Neutrophil (primary cell): ENCODE measurements at regions not wholly inside any gene's neighbourhood (a gene's known extent, or its start where the extent isn't known, plus 50 kb on each side); places are given as distances from the start of the nearest gene placed in this dataset.

Source experiments
- H3K27ac ChIP-seq: fragments of 200-600 bp; sonication (generic); 2 replicates; pipeline ENCODE4 v1.5.1; 2016; ENCODE audit warnings: mild to moderate bottlenecking, moderate library complexity
- H3K27me3 ChIP-seq: fragments of 200-600 bp; sonication (generic); 2 replicates; pipeline ENCODE4 v1.6.0; 2016; ENCODE audit warnings: mild to moderate bottlenecking
- H3K36me3 ChIP-seq: fragments of 200-600 bp; sonication (generic); 2 replicates; pipeline ENCODE4 v1.5.1; 2017
- H3K4me1 ChIP-seq, 2 experiments: fragments of 200-600 bp in 1 of 2; sonication (generic) in 1 of 2; 1 replicate in 1 of 2; 2 replicates in 1 of 2; pipeline versions ENCODE4 v1.5.1 to v1.6.1; 2013 to 2016; ENCODE audit warnings: low read depth in 1 of 2, low read length in 1 of 2, mild to moderate bottlenecking in 1 of 2, moderate library complexity in 1 of 2; ENCODE audit not compliant: control insufficient read depth in 1 of 2, insufficient read depth in 1 of 2
- H3K4me3 ChIP-seq, 2 experiments: fragments of 200-600 bp in 1 of 2; sonication (generic) in 1 of 2; 1 replicate in 1 of 2; 2 replicates in 1 of 2; pipeline ENCODE4 v1.5.1; 2013 to 2016; ENCODE audit warnings: low read depth in 1 of 2, low read length in 1 of 2, mild to moderate bottlenecking in 1 of 2, moderate library complexity in 1 of 2
- H3K9me3 ChIP-seq: fragments of 200-600 bp; sonication (generic); 2 replicates; pipeline ENCODE4 v1.5.1; 2016
- TF ChIP-seq, protein P1 (sequence below): fragments of 200-600 bp; sonication (generic); IDR thresholded peaks from 2 replicates; pipeline ENCODE4 v1.5.1; 2016; ENCODE audit warnings: antibody characterized with exemption

- H3K27ac ChIP-seq, result no peak overlapping the region
- H3K36me3 ChIP-seq, result no peaks in the 10 kb centered on the region
- H3K27me3 ChIP-seq, result peaks cover 9% of the 10 kb centered on the region
- no peak overlapping the region for H3K4me3 ChIP-seq
- H3K9me3 ChIP-seq, result no peaks in the 10 kb centered on the region
- H3K4me1 ChIP-seq, result no peaks in the 10 kb centered on the region
- TF ChIP-seq, protein P1, sequence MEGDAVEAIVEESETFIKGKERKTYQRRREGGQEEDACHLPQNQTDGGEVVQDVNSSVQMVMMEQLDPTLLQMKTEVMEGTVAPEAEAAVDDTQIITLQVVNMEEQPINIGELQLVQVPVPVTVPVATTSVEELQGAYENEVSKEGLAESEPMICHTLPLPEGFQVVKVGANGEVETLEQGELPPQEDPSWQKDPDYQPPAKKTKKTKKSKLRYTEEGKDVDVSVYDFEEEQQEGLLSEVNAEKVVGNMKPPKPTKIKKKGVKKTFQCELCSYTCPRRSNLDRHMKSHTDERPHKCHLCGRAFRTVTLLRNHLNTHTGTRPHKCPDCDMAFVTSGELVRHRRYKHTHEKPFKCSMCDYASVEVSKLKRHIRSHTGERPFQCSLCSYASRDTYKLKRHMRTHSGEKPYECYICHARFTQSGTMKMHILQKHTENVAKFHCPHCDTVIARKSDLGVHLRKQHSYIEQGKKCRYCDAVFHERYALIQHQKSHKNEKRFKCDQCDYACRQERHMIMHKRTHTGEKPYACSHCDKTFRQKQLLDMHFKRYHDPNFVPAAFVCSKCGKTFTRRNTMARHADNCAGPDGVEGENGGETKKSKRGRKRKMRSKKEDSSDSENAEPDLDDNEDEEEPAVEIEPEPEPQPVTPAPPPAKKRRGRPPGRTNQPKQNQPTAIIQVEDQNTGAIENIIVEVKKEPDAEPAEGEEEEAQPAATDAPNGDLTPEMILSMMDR, result no peak
These were observed 298.7 kb downstream of the BAMBI start for GRCh38 chr10:28975891-28976531.

DNA sequence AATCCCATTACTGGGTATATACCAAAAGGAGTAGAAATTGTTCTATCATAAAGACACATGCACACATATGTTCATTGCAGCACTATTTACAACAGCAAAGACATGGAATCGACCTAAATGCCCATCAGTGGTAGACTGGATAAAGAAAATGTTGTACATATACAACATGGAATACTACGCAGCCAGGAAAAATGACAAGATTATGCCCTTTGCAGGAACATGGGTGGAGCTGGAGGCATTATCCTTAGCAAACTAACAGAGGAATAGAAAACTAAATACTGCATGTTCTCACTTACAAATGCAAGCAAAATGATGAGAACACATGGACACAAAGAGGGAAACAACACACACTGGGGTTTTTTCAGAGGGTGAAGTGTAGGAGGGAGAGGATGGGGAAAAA is 300.2 kb downstream of the BAMBI start:
- TF ChIP-seq, protein P1, result no peak
- Histone ChIP-seq H3K36me3 (no peaks in the 10 kb centered on the region), H3K27ac (no peak overlapping the region), H3K9me3 (no peaks in the 10 kb centered on the region), H3K4me1 (no peaks in the 10 kb centered on the region), H3K4me3 (no peak overlapping the region), H3K27me3 (peaks cover 16% of the 10 kb centered on the region)

GRCh38 chr10:28980264-28980663 is 302.9 kb downstream of the BAMBI start:
- H3K9me3 ChIP-seq, result no peaks in the 10 kb centered on the region
- TF ChIP-seq, protein P1, result no peak
- peaks cover 16% of the 10 kb centered on the region for H3K27me3 ChIP-seq
- peaks cover 4 to 5% of the 10 kb centered on the region in 2 experiments for H3K4me1 ChIP-seq
- H3K27ac ChIP-seq, result no peak overlapping the region
- H3K36me3 ChIP-seq, result no peaks in the 10 kb centered on the region
- no peak overlapping the region for H3K4me3 ChIP-seq

- Histone ChIP-seq H3K27me3 (peaks cover 16% of the 10 kb centered on the region), H3K4me3 (no peak overlapping the region), H3K9me3 (no peaks in the 10 kb centered on the region), H3K4me1 (peaks cover 4 to 5% of the 10 kb centered on the region in 2 experiments), H3K27ac (no peak overlapping the region), H3K36me3 (no peaks in the 10 kb centered on the region)
- TF ChIP-seq, protein P1, result no peak
These were observed 303.7 kb downstream of the BAMBI start for GRCh38 chr10:28981007-28981406.

- H3K27me3 ChIP-seq, result peaks cover 16% of the 10 kb centered on the region
- H3K36me3 ChIP-seq, result no peaks in the 10 kb centered on the region
These were observed 305.7 kb downstream of the BAMBI start for GRCh38 chr10:28982974-28983373.

More at GRCh38 chr10:28982974-28983373, 305.7 kb downstream of the BAMBI start:
- Histone ChIP-seq H3K4me1 (peaks cover 4 to 5% of the 10 kb centered on the region in 2 experiments), H3K9me3 (no peaks in the 10 kb centered on the region), H3K27ac (no peak overlapping the region), H3K4me3 (no peak overlapping the region)
- TF ChIP-seq, protein P1, result no peak
